ENCODE measurements at regions not wholly inside any gene's neighbourhood (a gene's known extent, or its start where the extent isn't known, plus 50 kb on each side); places are given as distances from the start of the nearest gene placed in this dataset.

DNA sequence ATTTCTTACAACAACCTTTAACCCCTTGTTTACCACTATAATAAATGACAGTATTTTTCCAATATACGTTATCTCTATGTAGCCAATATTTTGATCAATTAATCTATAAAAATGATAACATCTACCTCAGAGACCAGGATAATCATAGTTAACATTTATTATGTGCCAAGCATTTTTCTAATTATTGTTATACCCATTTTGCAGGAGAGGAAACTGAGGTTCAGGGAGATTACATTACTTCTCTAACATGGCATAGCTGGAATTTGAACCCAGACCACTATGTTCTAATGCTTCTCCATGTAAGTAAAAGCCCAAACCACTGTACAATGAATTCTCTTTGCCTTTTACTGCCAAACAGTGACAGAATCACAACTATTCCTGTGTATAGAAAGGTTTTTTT is 113.4 kb upstream of the PFN2 start:
- Mint-ChIP-seq H3K9me3 (no peaks in the 10 kb centered on the region), H3K27ac (no peak overlapping the region), H3K36me3 (ENCODE audit: low read depth) (no peaks in the 10 kb centered on the region), H3K4me3 (no peak overlapping the region), H3K27me3 (ENCODE audit: low read depth) (no peaks in the 10 kb centered on the region), H3K4me1 (ENCODE audit: low read depth) (no peaks in the 10 kb centered on the region)

- H3K36me3 Mint-ChIP-seq (ENCODE audit: low read depth) = no peaks in the 10 kb centered on the region
- H3K9me3 Mint-ChIP-seq = no peaks in the 10 kb centered on the region
- H3K27me3 Mint-ChIP-seq (ENCODE audit: low read depth) = no peaks in the 10 kb centered on the region
- no peaks in the 10 kb centered on the region for H3K4me1 Mint-ChIP-seq (ENCODE audit: low read depth)
- no peak overlapping the region for H3K4me3 Mint-ChIP-seq
- H3K27ac Mint-ChIP-seq = no peak overlapping the region
Measured at GRCh38 chr3:150083655-150084042, 113.0 kb upstream of the PFN2 start.

- Mint-ChIP-seq H3K9me3 (no peaks in the 10 kb centered on the region), H3K27me3 (ENCODE audit: low read depth) (no peaks in the 10 kb centered on the region), H3K36me3 (ENCODE audit: low read depth) (no peaks in the 10 kb centered on the region), H3K27ac (no peak overlapping the region), H3K4me1 (ENCODE audit: low read depth) (no peaks in the 10 kb centered on the region), H3K4me3 (no peak overlapping the region)
Measured at GRCh38 chr3:150082898-150083654, 112.4 kb upstream of the PFN2 start.

GRCh38 chr3:150081084-150081483 is 110.4 kb upstream of the PFN2 start:
- no peaks in the 10 kb centered on the region for H3K4me1 Mint-ChIP-seq (ENCODE audit: low read depth)
- H3K27me3 Mint-ChIP-seq (ENCODE audit: low read depth) = no peaks in the 10 kb centered on the region
- H3K4me3 Mint-ChIP-seq = no peak overlapping the region
- H3K36me3 Mint-ChIP-seq (ENCODE audit: low read depth) = no peaks in the 10 kb centered on the region
- H3K27ac Mint-ChIP-seq = no peak overlapping the region
- peaks cover 4% of the 10 kb centered on the region for H3K9me3 Mint-ChIP-seq

DNA sequence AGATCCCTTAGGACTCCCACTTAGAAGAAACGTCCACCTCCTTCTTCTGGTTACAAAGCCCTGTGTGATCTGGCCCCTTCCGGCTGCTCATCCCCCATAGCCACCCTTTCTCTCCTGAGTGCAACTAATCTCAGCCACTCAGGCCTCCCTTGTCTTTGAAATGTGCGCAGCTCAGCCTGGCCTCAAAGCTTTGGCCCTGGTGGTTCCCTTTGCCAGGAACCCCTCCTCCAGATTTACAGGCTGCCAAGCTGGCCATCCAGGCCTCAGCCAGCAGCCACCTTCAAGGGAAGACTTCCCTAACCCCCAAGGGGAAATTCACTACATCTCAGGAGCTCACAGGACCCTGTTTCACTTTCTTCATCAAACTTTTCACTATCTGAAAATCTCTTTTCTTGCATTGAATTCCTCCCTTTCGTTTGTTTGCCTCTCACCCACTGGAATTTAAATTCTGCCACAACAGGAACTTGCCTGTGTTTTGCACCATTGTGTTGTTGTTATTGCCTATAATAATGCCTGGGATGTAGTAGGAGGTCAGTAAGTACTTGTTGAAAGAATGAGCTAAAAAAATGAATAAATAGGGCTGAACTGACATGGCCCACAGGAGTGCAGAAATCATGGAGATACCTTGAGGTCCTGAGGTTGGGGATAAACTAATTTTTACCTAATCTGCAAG is 109.5 kb upstream of the PFN2 start:
- H3K27me3 Mint-ChIP-seq (ENCODE audit: low read depth) = no peaks in the 10 kb centered on the region
- no peak overlapping the region for H3K27ac Mint-ChIP-seq
- peaks cover 5% of the 10 kb centered on the region for H3K9me3 Mint-ChIP-seq
- no peak overlapping the region for H3K4me3 Mint-ChIP-seq
- no peaks in the 10 kb centered on the region for H3K36me3 Mint-ChIP-seq (ENCODE audit: low read depth)
- H3K4me1 Mint-ChIP-seq (ENCODE audit: low read depth) = no peaks in the 10 kb centered on the region

DNA sequence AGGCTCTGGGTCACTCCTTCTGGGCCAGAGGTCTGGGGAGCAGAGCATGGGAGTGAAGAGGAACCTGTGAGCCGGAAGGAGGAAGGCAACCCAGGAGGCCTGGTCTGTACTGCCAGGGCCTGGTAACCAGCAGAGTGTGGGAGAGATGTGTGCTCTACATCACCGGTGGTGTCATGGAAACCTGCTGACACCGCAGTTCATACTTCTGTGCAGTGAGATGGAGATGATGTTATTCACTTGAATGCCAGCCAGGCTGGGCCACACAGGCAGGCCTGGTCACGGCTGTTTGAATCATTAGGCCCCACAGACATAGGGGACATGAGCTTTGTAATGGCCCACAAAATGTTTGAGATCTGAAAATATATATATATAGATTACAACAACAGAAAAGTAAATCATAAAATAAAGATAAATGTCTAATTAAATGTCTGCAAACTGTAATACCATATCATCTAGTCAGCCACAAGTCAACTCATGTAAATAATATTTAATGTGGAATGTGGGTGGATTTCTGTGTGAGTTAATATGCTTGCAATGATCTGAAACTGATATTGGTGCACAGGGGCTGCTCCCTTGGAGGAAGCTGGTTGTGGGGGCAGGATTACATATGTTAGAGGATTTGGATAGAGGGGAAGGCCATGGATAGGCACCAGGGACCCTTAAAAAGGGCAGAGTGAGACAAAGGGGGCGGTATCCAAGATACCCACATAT is 108.5 kb upstream of the PFN2 start:
- no peak overlapping the region for H3K27ac Mint-ChIP-seq
- H3K4me3 Mint-ChIP-seq = no peak overlapping the region
- no peaks in the 10 kb centered on the region for H3K27me3 Mint-ChIP-seq (ENCODE audit: low read depth)
- H3K4me1 Mint-ChIP-seq (ENCODE audit: low read depth) = no peaks in the 10 kb centered on the region
- H3K9me3 Mint-ChIP-seq = peaks cover 5% of the 10 kb centered on the region
- no peaks in the 10 kb centered on the region for H3K36me3 Mint-ChIP-seq (ENCODE audit: low read depth)

DNA sequence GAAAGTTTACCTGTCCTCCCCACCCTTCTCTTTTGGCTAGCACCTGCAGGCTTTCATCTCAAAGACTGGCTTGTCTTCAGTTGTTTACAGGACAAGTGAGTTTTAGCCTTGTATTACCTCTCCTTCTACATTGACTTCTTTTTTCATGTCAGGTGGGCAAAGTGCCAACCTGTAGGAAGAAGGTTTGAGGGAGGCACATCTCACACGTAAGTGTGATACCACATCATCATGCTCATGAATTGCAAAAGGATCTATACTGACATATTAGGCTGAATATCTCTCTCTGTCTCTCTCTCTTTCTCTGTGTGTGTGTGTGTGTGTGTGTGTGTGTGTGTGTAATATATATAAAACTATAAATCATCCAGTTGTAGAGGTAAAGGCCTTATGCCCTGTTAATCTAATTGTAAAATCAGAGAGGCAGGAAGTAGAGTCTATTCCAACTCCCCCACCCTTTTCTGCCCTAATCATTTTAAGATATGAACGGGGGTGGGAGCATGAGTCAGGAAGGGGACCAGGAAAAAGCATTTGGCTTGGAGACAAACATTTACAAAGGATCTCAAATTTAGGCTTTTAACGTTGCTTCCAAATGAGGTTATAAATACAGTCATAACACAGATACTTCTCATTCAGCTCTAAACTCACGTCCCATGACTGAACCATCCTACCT is 107.0 kb upstream of the PFN2 start:
- Mint-ChIP-seq H3K27me3 (ENCODE audit: low read depth) (peaks cover 6% of the 10 kb centered on the region), H3K36me3 (ENCODE audit: low read depth) (no peaks in the 10 kb centered on the region), H3K4me1 (ENCODE audit: low read depth) (no peaks in the 10 kb centered on the region), H3K4me3 (no peak overlapping the region), H3K9me3 (peaks cover 5% of the 10 kb centered on the region), H3K27ac (no peak overlapping the region)

DNA sequence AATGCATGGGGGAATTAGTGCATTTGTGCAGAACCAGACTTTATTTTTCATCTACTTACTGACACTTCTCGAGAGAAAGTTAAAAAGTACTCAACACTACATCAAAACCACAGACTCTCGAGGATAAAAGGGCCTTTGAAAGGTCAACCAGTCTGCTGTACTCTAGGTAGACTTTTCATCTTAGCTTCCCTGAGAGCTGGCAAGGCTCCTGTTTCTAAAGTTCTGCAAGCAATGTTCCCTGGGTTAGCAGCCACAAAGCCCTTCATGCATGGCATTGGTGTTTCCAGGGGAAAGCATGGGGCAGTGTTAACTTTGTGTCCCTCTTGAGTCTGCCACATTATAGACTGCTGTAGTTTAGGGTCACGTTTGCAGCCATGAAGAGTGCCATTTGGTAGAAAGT is 106.4 kb upstream of the PFN2 start:
- H3K27ac Mint-ChIP-seq = no peak overlapping the region
- H3K9me3 Mint-ChIP-seq = peaks cover 5% of the 10 kb centered on the region
- H3K4me1 Mint-ChIP-seq (ENCODE audit: low read depth) = no peaks in the 10 kb centered on the region
- no peak overlapping the region for H3K4me3 Mint-ChIP-seq
- peaks cover 6% of the 10 kb centered on the region for H3K27me3 Mint-ChIP-seq (ENCODE audit: low read depth)
- H3K36me3 Mint-ChIP-seq (ENCODE audit: low read depth) = no peaks in the 10 kb centered on the region

DNA sequence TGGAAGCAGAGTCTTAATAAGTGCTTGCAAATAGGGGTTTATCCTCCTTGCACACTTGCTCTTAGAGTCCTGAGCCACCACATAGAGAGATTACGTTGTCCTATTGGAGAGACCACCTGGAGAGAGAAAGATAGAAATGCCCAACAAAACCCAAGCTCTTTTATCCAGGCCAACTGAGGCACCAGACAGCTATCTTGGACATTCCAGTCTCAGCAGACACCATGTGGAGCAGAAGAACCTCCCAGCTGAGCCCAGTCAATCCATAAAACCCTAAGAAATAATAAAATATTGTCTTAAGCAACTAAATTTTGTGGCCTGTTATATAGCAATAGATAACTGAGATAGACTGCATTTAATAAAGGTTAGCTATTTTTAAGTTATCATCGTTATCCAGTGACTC is 105.7 kb upstream of the PFN2 start:
- no peaks in the 10 kb centered on the region for H3K4me1 Mint-ChIP-seq (ENCODE audit: low read depth)
- H3K36me3 Mint-ChIP-seq (ENCODE audit: low read depth) = no peaks in the 10 kb centered on the region
- H3K27me3 Mint-ChIP-seq (ENCODE audit: low read depth) = peaks cover 6% of the 10 kb centered on the region
- H3K9me3 Mint-ChIP-seq = peaks cover 5% of the 10 kb centered on the region
- H3K4me3 Mint-ChIP-seq = no peak overlapping the region
- H3K27ac Mint-ChIP-seq = no peak overlapping the region

DNA sequence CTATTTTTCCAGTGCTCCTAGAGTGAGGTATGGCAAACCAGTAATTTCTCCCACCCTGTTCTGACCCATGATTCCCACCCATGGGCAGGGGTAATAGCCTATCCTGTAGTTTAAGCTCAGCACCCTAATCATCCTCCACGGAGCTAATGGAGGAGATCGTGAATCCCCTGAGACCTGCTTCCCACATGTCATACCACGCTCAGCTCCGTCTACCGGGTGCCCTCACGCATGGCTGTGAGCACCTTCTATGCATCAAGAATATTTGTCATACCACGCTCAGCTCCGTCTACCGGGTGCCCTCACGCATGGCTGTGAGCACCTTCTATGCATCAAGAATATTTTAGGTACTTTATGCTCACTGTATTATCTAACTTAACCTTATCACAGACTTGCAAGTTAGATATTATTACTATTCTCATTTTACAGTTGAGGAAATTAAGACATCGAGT is 104.7 kb upstream of the PFN2 start:
- no peak overlapping the region for H3K27ac Mint-ChIP-seq
- H3K4me3 Mint-ChIP-seq = no peak overlapping the region

DNA sequence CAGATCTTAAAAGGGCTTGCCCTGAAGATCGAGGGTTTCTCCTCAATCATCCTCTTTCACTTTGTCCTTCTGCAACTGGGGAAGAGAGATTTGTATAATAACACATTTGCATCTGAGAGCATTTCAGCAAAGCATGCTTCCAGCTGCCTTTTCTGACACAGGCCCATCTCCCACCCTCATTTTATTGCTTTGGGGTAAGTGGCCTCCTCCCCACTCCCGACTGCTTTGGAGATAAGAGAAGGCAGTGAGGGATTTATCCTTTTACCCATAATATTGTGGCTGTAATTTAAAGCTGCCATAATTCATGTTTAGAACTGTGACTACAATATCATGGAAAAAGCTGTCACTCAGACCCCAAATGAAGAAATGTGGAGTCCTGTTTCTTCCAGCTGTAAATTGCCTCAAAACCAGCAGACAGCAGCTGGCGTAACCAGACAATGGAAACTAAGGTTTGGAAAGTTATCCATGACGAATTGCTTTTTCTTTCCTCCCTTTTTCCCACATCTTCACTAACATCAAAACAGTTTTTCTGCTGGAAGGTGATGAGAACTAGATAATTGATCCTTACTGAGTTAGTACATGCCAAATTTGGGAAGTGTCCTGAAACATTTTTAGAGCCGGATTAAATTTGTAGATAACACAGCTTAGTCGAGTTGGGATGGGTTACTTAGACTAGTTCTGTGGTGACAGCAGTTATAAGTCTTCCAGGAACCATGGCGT is 104.2 kb upstream of the PFN2 start:
- Mint-ChIP-seq H3K9me3 (peaks cover 5% of the 10 kb centered on the region), H3K27ac (no peak overlapping the region), H3K36me3 (ENCODE audit: low read depth) (no peaks in the 10 kb centered on the region), H3K4me3 (no peak overlapping the region), H3K4me1 (ENCODE audit: low read depth) (no peaks in the 10 kb centered on the region), H3K27me3 (ENCODE audit: low read depth) (peaks cover 6% of the 10 kb centered on the region)

More for the DNA sequence above, 104.7 kb upstream of the PFN2 start:
- H3K4me1 Mint-ChIP-seq (ENCODE audit: low read depth) = no peaks in the 10 kb centered on the region
- H3K36me3 Mint-ChIP-seq (ENCODE audit: low read depth) = no peaks in the 10 kb centered on the region
- peaks cover 6% of the 10 kb centered on the region for H3K27me3 Mint-ChIP-seq (ENCODE audit: low read depth)
- peaks cover 5% of the 10 kb centered on the region for H3K9me3 Mint-ChIP-seq

DNA sequence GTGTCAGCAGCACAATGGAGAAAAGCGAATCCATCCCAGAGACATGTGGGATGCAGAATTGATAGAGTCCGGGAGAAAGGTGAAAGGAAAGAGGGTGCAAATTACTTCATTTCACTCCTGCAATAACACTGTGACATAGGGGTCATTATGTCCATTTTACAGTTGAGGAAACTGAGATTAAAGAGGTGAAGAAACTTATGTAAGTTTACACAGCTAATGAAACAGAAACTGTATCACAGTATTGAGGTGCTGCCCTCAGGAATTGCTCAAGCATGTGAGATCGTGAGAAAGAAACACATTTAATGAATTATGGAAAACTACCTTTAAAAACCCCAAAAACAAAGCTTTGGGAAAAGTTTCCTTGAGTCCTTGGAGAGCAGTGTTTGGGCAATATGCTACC is 103.6 kb upstream of the PFN2 start:
- H3K4me3 Mint-ChIP-seq = no peak overlapping the region
- no peaks in the 10 kb centered on the region for H3K4me1 Mint-ChIP-seq (ENCODE audit: low read depth)
- H3K36me3 Mint-ChIP-seq (ENCODE audit: low read depth) = no peaks in the 10 kb centered on the region
- peaks cover 5% of the 10 kb centered on the region for H3K9me3 Mint-ChIP-seq
- peaks cover 6% of the 10 kb centered on the region for H3K27me3 Mint-ChIP-seq (ENCODE audit: low read depth)
- H3K27ac Mint-ChIP-seq = no peak overlapping the region

GRCh38 chr3:150073513-150073912 is 102.8 kb upstream of the PFN2 start:
- H3K9me3 Mint-ChIP-seq = peaks cover 5% of the 10 kb centered on the region
- H3K4me1 Mint-ChIP-seq (ENCODE audit: low read depth) = no peaks in the 10 kb centered on the region
- no peak overlapping the region for H3K4me3 Mint-ChIP-seq
- H3K27ac Mint-ChIP-seq = no peak overlapping the region
- H3K27me3 Mint-ChIP-seq (ENCODE audit: low read depth) = peaks cover 6% of the 10 kb centered on the region
- H3K36me3 Mint-ChIP-seq (ENCODE audit: low read depth) = no peaks in the 10 kb centered on the region

DNA sequence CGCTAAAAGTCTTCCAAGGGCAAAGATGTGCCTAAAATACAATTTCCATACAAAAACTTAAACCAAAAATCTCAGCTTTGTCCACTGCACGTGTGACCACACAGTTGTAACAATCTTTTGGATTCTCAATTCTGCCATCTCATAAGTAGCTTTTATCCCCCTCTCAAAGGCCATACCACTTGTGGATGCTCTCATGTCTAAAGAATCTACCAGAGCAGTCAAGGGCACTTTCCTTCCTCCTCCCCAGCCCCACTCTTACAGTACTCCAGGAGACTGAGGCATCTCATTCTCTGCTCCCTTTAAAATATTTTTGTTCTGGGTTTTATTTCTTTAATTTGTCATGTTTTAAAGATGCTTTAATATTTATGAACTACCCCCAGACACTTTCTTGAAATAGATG is 102.3 kb upstream of the PFN2 start:
- H3K4me3 Mint-ChIP-seq = no peak overlapping the region
- peaks cover 6% of the 10 kb centered on the region for H3K27me3 Mint-ChIP-seq (ENCODE audit: low read depth)
- H3K4me1 Mint-ChIP-seq (ENCODE audit: low read depth) = no peaks in the 10 kb centered on the region
- H3K27ac Mint-ChIP-seq = no peak overlapping the region
- no peaks in the 10 kb centered on the region for H3K36me3 Mint-ChIP-seq (ENCODE audit: low read depth)
- H3K9me3 Mint-ChIP-seq = peaks cover 5% of the 10 kb centered on the region
